Neural cell (in vitro differentiated cells): ENCODE measurements at regions not wholly inside any gene's neighbourhood (a gene's known extent, or its start where the extent isn't known, plus 50 kb on each side); places are given as distances from the start of the nearest gene placed in this dataset.

ENCODE experiments used
- H2AFZ ChIP-seq: fragments of 200-600, 300-800 bp; sonication (generic), shearing (Covaris generic); 2 replicates; pipeline ENCODE4 v1.6.0; 2014; ENCODE audit warnings: low read depth, mild to moderate bottlenecking, antibody characterized with exemption, low read length, moderate library complexity
- H3F3A ChIP-seq: fragments of 200-600 bp; shearing (Covaris generic); 2 replicates; pipeline ENCODE4 v1.6.1; 2016; ENCODE audit warnings: mild to moderate bottlenecking, moderate library complexity, mixed read lengths, antibody characterized with exemption, low read length; ENCODE audit not compliant: insufficient read depth, poor library complexity, severe bottlenecking
- H3K27ac ChIP-seq: fragments of 200-600, 300-800 bp; sonication (generic), shearing (Covaris generic); 2 replicates; pipeline ENCODE4 v1.5.1; 2014; ENCODE audit warnings: mild to moderate bottlenecking, low read length, moderate library complexity
- H3K27me3 ChIP-seq: fragments of 300-800, 200-600 bp; sonication (generic), shearing (Covaris generic); 2 replicates; pipeline ENCODE4 v1.6.0; 2014; ENCODE audit warnings: mild to moderate bottlenecking, low read depth, low read length, moderate library complexity; ENCODE audit not compliant: insufficient read depth
- H3K36me3 ChIP-seq: fragments of 300-800, 200-600 bp; sonication (generic), shearing (Covaris generic); 2 replicates; pipeline ENCODE4 v1.5.1; 2014; ENCODE audit warnings: mild to moderate bottlenecking, antibody characterized with exemption, low read length, moderate library complexity; ENCODE audit not compliant: insufficient read depth
- H3K4me2 ChIP-seq: fragments of 300-800, 200-600 bp; sonication (generic), shearing (Covaris generic); 2 replicates; pipeline ENCODE4 v1.6.0; 2014; ENCODE audit warnings: mild to moderate bottlenecking, low read length
- H3K4me3 ChIP-seq: fragments of 300-800, 200-600 bp; sonication (generic), shearing (Covaris generic); 2 replicates; pipeline ENCODE4 v1.5.1; 2014; ENCODE audit warnings: mild to moderate bottlenecking, low read length, moderate library complexity
- H3K79me2 ChIP-seq: fragments of 200-600 bp; shearing (Covaris generic); replicated peaks from 2 replicates; pipeline ENCODE4 v1.6.0; 2014; ENCODE audit warnings: mild to moderate bottlenecking, low read length, moderate library complexity; ENCODE audit not compliant: insufficient read depth
- H3K9ac ChIP-seq: fragments of 300-800, 200-600 bp; sonication (generic), shearing (Covaris generic); 2 replicates; pipeline ENCODE4 v1.6.1; 2016; ENCODE audit warnings: mild to moderate bottlenecking, low read length, mixed read lengths
- H3K9me2 ChIP-seq: fragments of 200-600 bp; shearing (Covaris generic); 2 replicates; pipeline ENCODE4 v1.6.1; 2016; ENCODE audit warnings: mild to moderate bottlenecking, low read length, mixed read lengths; ENCODE audit not compliant: insufficient read depth
- H3K9me3 ChIP-seq: fragments of 200-600, 300-800 bp; sonication (generic), shearing (Covaris generic); 2 replicates; pipeline ENCODE4 v1.6.1; 2016; ENCODE audit warnings: mild to moderate bottlenecking, mixed run types, low read length, moderate library complexity, mixed read lengths
- H4K20me1 ChIP-seq: fragments of 200-600 bp; shearing (Covaris generic); 2 replicates; pipeline ENCODE4 v1.6.1; 2016; ENCODE audit warnings: mild to moderate bottlenecking, mixed run types; ENCODE audit not compliant: insufficient read depth
- CTCF ChIP-seq: fragments of 450-650 bp; IDR thresholded peaks from 2 replicates; pipeline ENCODE4 v1.5.1; 2014; ENCODE audit warnings: antibody characterized with exemption, mild to moderate bottlenecking, moderate library complexity; ENCODE audit not compliant: poor library complexity, severe bottlenecking
- EP300 ChIP-seq: fragments of 450-650 bp; conservative IDR thresholded peaks from 2 replicates; pipeline ENCODE4 v1.6.1; 2014; ENCODE audit warnings: antibody characterized with exemption, mild to moderate bottlenecking, moderate library complexity; ENCODE audit not compliant: poor library complexity, severe bottlenecking
- MXI1 ChIP-seq: fragments of 450-650 bp; conservative IDR thresholded peaks from 2 replicates; pipeline ENCODE4 v1.6.1; 2014; ENCODE audit warnings: antibody characterized with exemption, mild to moderate bottlenecking; ENCODE audit not compliant: poor library complexity, severe bottlenecking
- POLR2AphosphoS5 ChIP-seq: IDR thresholded peaks from 2 replicates; pipeline ENCODE4 v1.6.1; 2012
- RAD21 ChIP-seq: fragments of 450-650 bp; conservative IDR thresholded peaks from 2 replicates; pipeline ENCODE4 v1.6.1; 2014; ENCODE audit warnings: antibody characterized with exemption, mild to moderate bottlenecking, moderate library complexity
- REST ChIP-seq: IDR thresholded peaks from 2 replicates; pipeline ENCODE4 v1.6.1; 2012; ENCODE audit warnings: borderline replicate concordance
- SMC3 ChIP-seq: fragments of 450-650 bp; conservative IDR thresholded peaks from 2 replicates; pipeline ENCODE4 v1.6.1; 2014; ENCODE audit warnings: antibody characterized with exemption, mild to moderate bottlenecking, moderate library complexity; ENCODE audit not compliant: poor library complexity
- TAF1 ChIP-seq: IDR thresholded peaks from 2 replicates; pipeline ENCODE4 v1.6.1; 2012; ENCODE audit warnings: low read depth

- Histone ChIP-seq H3K79me2 (no peaks in the 10 kb centered on the region), H3K9me3 (no peaks in the 10 kb centered on the region), H3K36me3 (no peaks in the 10 kb centered on the region), H4K20me1 (no peaks in the 10 kb centered on the region), H3K27ac (no peak overlapping the region), H3K4me3 (no peak overlapping the region), H3K9ac (no peak overlapping the region), H3K9me2 (no peaks in the 10 kb centered on the region), H3K4me2 (no peak overlapping the region), H3K27me3 (no peaks in the 10 kb centered on the region), H3F3A (no peaks in the 10 kb centered on the region), H2AFZ (no peak overlapping the region)
- TF ChIP-seq CTCF: no peak
Measured at GRCh38 chr16:73753931-73754330, 542.7 kb upstream of the PSMD7 start.

- Histone ChIP-seq H3K9me3 (no peaks in the 10 kb centered on the region), H3K9ac (no peak overlapping the region), H3K27ac (no peak overlapping the region), H3K27me3 (no peaks in the 10 kb centered on the region), H3K36me3 (no peaks in the 10 kb centered on the region), H3K4me3 (no peak overlapping the region), H3K79me2 (no peaks in the 10 kb centered on the region), H4K20me1 (no peaks in the 10 kb centered on the region), H3F3A (no peaks in the 10 kb centered on the region), H3K9me2 (no peaks in the 10 kb centered on the region), H2AFZ (no peak overlapping the region), H3K4me2 (no peak overlapping the region)
- TF ChIP-seq CTCF: no peak
Measured at GRCh38 chr16:73750639-73751038, 546.0 kb upstream of the PSMD7 start.

- Histone ChIP-seq H2AFZ (no peak overlapping the region), H3K4me3 (no peak overlapping the region), H3K36me3 (no peaks in the 10 kb centered on the region), H3K79me2 (no peaks in the 10 kb centered on the region), H3K9me3 (no peaks in the 10 kb centered on the region), H3K27ac (no peak overlapping the region), H3K4me2 (no peak overlapping the region), H3F3A (no peaks in the 10 kb centered on the region), H4K20me1 (no peaks in the 10 kb centered on the region), H3K27me3 (no peaks in the 10 kb centered on the region), H3K9ac (no peak overlapping the region), H3K9me2 (no peaks in the 10 kb centered on the region)
- no peak for TF ChIP-seq POLR2AphosphoS5
Measured at GRCh38 chr16:73747328-73747727, 549.3 kb upstream of the PSMD7 start.

GRCh38 chr16:73746554-73746953 is 550.1 kb upstream of the PSMD7 start:
- no peaks in the 10 kb centered on the region for H3K27me3 ChIP-seq

More at GRCh38 chr16:73746554-73746953, 550.1 kb upstream of the PSMD7 start:
- Histone ChIP-seq H3K4me2 (no peak overlapping the region), H3F3A (no peaks in the 10 kb centered on the region), H2AFZ (no peak overlapping the region), H3K9me3 (no peaks in the 10 kb centered on the region), H3K27ac (no peak overlapping the region), H3K9me2 (no peaks in the 10 kb centered on the region), H3K79me2 (no peaks in the 10 kb centered on the region), H3K36me3 (no peaks in the 10 kb centered on the region), H3K9ac (no peak overlapping the region), H4K20me1 (no peaks in the 10 kb centered on the region), H3K4me3 (no peak overlapping the region)
- no peak for TF ChIP-seq CTCF
- TF ChIP-seq SMC3: no peak
- TF ChIP-seq MXI1: no peak
- TF ChIP-seq EP300: no peak
- no peak for TF ChIP-seq RAD21
- TF ChIP-seq REST: no peak
- TF ChIP-seq TAF1: no peak
